NCI-H1048 (cell line): ENCODE measurements at regions not wholly inside any gene's neighbourhood (a gene's known extent, or its start where the extent isn't known, plus 50 kb on each side); places are given as distances from the start of the nearest gene placed in this dataset.

Experiments used
- DNase-seq: peaks from one replicate; lab custom pipeline; 2025; lab: John Stamatoyannopoulos, UW

DNA sequence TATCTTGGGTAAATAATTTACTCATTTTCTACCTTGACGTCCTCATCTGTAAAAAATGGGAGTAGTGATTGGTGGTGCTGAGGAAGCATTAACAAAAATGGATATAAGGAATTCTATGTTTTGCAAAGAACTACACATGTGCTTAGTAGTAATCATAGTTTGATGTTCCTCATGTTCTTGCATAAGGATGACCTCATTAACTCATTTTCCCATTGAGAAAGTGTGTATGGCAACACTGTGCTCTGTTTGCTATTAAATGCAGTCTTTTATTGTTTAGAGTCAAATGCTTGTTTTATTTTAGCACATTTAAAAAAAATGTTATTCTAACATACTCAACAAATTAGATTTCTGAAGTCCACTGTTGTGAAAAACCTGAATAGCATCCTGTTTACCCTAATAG lies 211.2 kb upstream of the RSPO3 start:
- no peak for DNase-seq

DNA sequence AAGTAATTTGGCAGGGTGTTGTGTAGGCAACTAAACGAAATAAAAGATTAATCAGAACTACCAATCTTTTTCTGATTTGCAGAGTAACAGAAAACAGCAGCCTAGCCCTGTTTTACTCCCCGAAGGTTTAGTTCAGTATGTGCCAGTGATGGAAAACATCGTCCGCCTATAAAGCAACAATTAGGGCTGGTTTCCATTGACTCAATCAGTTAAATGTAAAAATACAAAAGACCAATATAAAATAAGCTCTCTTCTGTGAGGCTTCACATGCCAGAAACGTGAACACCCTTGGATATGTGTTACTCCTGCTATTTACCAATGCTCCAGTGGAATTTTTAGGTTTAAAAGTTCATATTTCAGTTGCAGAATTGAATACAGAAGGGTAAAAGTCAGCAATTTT lies 210.5 kb upstream of the RSPO3 start:
- no peak for DNase-seq

DNA sequence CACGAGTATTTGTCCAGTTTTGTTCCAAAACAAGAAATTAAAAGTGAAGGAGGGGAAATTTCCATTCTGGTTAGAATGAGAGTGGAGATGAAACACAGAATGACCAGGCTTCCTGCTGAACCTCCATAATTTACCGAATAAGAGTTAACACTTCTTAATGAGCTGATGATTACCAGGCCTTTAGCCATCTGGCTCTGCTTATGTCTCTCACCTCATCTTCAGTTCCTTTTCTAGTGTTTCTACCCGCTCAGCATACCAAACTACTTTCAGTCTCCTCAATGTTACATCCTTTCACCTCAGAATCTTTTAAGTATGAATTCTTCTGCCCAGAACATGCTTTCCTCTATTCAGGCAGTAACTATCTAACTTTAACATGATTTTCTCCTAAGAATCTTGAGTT lies 209.0 kb upstream of the RSPO3 start:
- DNase-seq, result no peak

DNA sequence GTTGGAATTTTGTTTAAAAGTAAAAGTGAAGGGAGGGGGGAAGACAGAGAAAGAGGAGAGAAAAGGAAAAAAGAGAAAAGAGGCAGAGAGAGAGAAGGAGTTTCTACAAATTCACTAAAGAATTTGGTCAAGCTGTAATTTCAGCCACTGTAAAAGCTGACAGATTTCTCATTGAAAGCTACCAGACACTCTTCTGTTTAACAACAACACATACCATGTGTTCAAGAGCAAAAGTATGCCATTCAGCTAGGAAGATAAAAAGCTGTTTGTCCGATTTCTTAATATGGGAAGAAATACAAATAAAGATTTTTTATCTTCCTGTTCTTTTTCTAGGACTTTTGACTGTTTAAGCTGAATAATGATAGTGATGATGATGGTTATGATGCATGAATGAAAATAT lies 204.8 kb upstream of the RSPO3 start:
- DNase-seq, result no peak

DNA sequence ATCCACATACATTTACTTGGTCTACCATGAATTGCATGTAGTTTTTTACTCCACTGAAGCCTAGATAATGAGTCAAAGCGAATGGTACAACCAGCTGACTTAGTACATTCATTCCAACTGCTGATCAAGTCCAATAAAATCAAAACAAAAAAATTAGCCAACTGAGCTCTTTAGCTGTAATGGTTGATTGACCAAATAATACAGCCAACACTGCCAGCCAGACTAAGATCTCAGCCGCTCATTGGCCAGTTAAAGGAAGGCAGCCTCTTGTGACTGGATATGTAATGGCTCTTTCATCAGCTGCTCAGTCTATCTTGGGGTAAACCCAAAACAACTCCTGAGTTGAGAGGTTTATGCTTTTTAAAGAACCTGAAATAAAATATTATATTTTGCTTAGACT lies 204.3 kb upstream of the RSPO3 start:
- DNase-seq, result no peak

DNA sequence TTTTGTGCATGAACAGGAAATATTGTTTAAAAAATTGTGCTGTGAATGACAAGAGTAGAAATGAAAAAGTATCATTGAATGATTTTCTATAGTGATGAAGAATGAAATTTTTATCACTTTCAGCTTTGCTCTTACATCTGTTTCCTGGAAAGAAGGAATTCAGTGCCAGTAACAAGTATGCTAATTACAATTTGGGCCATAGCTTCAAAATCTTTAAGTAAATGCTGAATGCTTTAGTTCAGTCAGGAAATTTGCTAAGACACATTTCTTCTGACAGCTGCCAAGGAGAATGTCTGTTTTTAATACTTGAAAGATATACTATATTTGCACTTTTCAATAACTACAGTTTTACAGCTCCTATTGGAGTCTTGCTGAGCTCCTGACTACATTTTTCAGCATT lies 203.7 kb upstream of the RSPO3 start:
- DNase-seq, result no peak

DNA sequence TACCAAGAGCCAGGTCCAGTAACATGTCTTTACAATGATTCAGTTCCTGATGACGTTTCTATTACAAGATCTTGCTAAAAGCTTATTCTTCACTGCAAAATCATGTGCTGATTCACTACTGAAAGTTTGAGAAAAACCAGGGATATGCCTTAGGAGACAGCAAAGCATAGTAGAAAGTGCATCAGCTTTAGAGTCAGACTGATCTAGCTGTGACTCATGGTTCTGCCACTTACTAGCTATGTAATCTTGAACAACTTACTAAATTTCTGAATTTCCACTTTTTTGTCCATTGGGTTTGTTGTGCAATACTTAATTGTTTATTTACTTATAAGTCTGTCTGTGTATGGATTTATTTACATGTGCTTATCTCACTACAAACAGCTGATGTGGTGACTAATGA lies 198.5 kb upstream of the RSPO3 start:
- no peak for DNase-seq

DNA sequence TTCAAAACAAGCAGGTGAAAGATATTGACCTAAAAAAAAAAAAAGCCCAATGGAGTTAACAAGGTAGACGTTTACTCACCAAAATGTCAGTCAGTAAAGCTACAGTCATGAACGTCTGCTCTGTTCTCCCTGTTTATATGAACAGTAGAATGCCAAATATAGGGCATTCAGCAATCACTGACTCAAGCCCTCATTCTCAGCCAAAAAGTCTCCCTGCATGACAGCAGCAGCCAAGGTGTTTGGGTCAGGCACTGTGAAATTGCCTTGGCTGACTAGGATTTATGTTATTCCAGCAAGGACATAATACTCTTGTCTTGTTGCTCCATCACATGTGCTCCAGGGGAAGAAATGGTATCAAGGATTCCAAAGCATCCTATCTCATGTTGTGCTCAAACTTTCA lies 194.7 kb upstream of the RSPO3 start:
- no peak for DNase-seq

DNA sequence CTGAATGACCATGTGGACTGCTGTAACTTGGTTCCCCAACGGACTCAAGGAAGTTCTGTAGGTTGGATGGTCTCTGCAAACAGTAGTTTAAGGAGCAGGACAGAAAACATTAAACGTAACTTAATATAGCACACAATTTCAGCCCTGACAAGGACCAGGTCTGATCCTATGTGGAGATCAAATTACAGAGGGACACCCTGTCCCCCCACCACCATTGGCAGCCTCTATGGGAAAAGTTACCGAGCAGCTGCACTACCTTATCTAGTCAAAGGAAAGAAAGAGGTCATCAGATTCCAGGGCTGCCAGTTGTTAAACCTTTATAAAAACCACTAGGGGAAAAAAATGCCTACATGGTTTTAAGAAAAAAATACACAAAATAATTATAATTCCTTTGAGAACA lies 191.5 kb upstream of the RSPO3 start:
- no peak for DNase-seq

DNA sequence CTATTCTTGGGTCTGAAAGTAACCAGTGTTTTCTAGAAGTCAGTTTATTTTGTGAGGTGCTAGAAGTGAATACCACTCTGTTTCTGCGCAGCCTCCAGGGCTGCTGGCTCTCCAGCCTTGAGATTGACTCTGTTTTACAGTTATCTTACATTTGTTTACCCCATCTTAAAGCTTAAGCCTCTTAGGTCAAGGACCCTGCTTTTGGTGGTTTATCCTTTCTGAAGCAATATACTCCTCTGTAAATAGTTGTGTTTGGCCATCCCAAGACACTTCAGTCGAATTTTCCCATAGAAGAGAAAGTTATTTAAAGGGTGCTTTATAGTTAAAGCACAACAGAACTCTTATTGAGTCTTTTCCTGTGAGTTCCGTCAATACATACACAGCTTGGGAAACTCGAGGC lies 190.6 kb upstream of the RSPO3 start:
- no peak for DNase-seq

DNA sequence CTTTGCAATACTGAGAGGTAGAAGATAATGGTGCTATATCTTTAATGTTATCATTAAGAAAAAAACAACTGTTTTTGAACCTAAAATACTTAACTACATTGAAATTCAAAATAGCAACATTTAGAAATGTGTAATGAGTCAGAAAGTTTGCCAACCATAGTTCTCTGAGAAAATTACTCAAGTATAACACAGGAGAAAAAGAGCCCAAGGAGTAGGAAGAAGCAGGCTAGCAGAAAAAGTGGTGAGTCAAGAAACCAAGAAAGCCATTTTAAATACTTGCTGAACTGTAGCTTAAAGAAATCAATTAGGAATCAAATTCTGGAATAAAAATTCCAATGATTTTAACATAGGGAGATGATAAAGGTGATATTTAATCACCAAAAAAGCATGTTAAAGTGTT lies 181.0 kb upstream of the RSPO3 start:
- no peak for DNase-seq

DNA sequence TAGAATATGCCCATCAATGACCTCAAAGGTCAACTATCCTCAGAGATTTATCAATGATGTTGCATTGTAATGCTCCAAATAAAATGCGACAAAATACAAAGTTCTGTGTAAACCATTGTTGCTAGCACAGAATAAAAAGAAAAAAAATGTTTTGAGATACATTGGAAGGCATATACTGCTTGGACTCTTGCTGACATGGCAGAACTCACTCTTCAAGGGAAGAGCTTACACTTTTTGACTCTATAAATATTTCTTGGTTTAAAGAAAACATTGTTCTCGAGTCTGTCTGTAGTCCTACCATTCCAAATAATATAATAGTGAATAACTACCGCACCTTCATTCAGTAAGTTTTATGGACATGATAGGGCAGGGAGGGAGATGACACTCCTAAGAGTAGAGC lies 178.7 kb upstream of the RSPO3 start:
- DNase-seq, result no peak

DNA sequence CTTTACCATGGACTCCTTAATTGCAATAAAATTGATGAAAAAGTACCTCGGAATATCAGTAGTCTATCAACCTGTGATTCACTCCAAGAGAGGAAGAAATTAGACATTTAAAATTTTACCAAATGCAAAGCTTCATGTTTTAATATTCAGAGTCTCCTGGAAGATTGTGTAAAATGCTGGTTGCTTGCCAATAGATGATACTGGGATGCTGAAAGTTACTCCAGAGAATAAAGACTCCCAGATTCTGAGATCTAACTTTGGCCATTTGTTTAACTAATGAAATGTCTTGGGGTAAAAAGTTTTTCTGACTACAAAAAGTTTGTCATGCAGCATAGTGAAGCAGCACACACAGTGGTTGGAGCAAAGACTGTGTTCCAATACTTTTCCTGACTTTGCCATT lies 176.7 kb upstream of the RSPO3 start:
- DNase-seq, result no peak

DNA sequence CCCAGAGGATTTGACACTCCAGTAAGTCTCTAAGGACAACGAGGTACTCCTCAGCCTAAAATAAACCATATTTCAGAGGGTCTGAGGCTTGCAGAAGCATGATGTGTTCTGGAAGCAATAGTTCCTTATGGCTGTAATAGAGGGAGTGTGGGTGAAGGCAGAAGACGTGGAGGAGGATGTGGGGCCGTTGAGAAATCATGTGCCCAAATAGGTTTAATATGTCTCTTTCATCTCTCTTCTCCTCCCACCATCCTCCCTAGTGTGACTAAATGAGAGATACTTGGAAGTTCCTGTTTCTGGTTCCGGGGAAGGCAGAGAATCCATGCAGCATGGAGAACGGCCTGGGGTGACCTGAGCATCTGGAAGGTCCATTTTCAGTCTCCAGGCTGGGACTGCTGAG lies 174.0 kb upstream of the RSPO3 start:
- DNase-seq, result no peak

DNA sequence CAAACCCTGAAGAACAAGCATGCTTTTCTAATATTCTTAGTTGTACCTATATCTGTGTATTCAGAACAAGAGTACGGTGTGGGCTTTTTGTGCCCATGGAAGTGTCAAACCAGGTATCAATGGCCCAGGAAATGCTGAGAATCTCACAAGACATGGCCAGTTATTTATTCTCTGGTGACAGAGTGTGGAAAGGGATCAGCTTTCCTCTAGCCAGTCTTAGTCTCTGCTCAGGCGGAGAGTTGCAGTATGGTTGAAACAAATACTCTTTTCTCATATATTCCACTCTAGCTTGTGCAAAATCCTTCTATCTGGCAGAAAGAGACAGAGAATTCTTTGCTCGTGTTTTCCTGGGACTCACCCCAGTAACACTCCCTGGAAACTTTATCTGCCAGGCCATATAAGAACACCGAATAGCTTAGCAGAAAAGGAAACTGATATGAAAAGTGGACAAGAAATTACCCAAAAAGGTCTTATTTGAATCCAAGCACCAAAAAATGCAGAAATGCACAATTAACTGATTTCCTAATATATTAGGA lies 173.3 kb upstream of the RSPO3 start:
- no peak for DNase-seq

DNA sequence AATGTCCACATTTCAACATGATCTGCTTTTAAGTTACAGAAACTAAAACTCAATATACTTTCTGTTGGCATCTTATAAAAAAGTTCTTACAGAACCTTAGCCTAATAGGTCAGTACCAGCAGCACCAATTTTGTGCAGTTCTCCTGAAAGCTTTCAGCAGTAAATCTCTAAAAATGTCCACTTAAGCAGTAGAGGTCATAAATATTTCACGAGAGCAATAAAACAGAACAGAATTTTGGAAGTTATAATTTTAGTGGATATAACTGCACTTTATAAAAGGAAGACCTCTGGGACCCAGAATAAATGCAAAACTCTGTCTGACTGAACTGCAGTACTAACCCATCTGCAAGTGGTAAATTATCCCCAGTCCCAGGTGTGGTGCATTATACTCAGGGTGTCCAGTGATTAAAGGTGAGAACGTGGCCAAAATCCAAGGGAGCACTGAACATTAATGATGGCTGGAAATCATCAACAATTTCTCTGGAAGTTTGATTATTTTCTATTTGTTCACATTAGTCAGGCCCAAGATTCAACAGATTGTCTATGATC lies 172.6 kb upstream of the RSPO3 start:
- no peak for DNase-seq

DNA sequence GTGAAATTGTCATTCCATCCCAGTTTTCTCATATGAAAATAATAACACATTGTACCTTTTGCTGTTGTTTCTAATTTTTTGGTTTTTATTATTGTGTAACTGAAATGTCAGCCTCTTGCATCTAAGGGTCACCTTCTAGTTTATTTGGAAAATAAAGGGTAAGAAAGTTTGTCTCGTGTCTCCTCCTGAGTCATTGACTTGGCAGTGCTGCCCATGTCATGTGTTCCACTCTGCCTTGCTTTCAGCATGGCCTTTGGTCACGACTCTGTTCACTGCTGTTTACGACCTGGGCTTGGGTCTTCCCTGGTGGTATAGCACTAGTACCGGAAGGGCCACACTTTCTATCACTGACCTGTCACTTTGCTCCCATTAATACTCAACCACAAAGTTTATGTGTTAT lies 171.4 kb upstream of the RSPO3 start:
- no peak for DNase-seq

DNA sequence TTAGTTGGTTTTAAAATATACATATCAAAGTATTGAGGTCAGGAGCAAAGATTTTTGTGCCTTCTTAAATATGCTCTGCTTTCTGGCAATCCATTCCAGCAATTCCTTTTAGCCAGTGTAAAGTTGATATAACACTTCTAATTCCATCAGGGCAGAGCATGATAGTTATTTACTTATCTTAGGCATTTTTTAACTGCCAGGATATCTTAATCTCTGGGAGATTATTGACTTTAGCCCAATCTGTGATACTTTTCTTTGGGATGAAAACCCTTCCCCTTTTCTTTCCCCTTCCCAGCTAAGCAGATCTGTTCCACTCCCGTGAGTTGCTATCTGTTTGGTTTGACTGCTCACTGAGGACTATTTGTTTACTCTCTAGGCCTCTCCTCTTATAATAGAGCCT lies 168.7 kb upstream of the RSPO3 start:
- DNase-seq, result no peak

DNA sequence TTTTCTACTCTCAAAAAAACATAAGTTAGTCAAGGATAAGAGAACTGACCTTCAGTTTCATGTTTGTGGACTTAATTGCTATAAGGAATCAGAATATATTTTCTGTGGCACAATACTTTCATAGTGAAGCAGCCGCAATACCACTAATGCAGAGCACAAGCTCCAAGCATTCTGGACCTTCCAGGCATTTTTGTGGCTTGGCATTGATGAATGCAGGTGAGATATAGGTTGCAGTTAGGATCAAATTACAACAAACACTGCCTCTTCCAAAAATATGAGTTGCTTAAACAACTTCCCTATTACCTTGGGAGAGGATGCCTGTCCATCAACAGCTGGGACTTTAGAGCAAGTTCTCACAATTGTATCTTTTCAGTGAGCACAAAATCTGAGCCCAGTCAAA lies 162.8 kb upstream of the RSPO3 start:
- no peak for DNase-seq

DNA sequence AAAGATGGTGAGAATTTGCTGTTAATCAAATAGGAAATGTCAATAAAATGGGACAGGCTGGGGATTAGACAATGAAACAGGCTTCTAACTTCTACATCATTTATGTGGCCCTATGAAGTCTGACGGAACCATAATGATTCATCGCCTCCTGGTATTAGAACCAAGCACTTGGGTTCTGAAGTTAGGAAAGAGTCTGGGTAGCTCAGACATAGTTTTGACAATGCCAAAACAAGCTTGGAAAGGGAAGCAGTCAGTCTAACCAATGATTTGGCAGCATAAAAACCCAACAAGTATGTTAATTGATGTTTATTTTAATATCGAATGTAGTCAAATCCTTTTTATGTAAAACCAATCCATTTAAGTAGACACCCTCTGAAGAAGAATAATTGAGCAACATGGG lies 160.8 kb upstream of the RSPO3 start:
- no peak for DNase-seq

DNA sequence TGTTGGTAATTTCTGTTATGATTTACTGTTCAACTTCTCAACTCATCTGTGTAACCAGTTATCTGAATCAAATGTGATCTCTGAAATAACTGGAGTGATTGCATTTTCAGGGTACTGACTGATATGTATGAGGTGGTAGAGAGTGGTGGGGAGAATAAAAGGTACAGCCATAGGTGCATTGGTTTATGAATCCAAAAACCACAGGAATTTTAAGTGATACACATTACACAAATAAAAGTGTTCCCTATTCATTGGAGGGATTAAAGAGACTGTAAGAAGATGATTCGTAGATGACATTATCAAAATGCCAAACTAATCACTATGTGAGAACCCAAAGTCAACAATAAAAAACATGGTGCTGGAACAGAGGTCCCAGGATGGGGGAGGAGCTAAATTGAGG lies 158.7 kb upstream of the RSPO3 start:
- DNase-seq, result no peak

DNA sequence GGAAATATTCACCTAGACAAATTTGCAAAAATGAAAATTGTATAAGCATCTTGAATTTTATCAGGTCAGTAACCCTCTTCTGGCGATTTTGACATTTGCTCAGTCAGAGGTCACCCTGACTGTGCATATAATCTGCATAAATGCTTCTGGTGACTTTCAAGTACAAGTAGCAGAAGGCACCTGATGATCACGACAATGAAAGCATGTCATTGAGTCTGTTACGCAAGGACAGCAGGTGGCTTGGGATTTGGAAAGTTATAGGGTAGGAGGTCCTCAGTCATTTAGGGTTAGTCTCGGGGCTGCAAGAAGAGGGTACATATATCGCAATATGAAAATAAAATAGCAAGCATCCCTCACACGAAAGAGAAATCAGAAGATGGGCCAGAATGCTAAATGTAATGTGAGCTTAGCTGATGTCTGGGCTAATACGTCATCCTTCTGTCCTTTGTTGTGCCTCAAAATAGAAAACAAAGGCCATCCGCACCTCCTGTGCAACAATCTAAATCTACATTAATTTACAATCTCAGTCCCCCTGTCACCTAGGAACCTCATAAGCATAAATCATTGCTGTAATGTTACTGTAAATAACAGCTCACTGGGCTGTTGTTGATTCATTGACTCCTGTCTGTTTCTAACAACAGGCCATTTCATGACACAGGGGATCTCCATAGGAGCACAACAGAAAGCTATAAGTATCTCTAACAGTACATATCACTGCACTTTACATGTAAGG lies 155.2 kb upstream of the RSPO3 start:
- no peak for DNase-seq

DNA sequence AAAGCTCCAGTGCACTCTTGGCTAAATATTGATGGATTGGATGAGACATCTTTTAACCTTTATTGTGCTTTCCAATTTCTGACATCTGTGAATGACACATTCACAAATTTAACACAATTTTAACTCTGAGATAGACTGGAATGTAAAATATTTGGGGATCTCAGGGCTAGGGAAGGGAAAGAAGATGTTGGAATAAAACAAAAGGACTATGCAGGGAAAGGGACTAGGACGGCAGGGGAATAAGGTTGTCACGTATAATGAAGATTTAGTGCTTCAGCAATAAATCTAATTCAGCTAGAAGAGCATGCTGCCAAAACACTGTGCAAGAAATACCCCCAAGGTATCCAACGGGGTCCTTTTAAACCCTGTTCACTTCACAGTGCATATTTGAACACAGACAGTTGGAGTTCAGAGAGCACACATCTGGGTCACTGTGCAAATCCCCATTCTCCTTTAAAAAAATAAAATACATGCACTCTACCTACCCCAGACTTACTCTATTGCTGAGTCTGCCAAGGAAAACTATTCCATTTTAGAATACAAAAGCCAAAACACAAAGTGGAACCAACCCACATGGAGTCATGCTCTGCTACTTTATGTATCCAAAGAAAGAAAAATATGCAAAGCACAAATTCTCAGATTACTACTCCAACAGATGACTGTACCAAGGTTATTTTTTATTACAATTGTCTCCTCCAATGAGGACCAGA lies 151.0 kb upstream of the RSPO3 start:
- no peak for DNase-seq
